Neural progenitor cell (in vitro differentiated cells): ENCODE measurements at regions not wholly inside any gene's neighbourhood (a gene's known extent, or its start where the extent isn't known, plus 50 kb on each side); places are given as distances from the start of the nearest gene placed in this dataset.

Experiments used
- DNase-seq: peaks from one replicate; pipeline ENCODE4 v3.0.0-alpha.2; 2016; ENCODE audit warnings: low spot score
- H2AFZ ChIP-seq: fragments of 200-600 bp; sonication (generic); replicated peaks from 2 replicates; pipeline ENCODE4 v1.6.1; 2016; ENCODE audit warnings: antibody characterized with exemption
- H3F3A ChIP-seq: fragments of 200-600 bp; sonication (generic); 2 replicates; pipeline ENCODE4 v1.6.1; 2016; ENCODE audit warnings: antibody characterized with exemption, low read depth
- H3K27ac ChIP-seq: fragments of 200-600 bp; sonication (generic); 2 replicates; pipeline ENCODE4 v1.5.1; 2016; ENCODE audit warnings: mild to moderate bottlenecking
- H3K27me3 ChIP-seq: fragments of 200-600 bp; sonication (generic); 2 replicates; pipeline ENCODE4 v1.6.1; 2016; ENCODE audit warnings: mild to moderate bottlenecking, moderate library complexity
- H3K36me3 ChIP-seq: fragments of 200-600 bp; sonication (generic); 2 replicates; pipeline ENCODE4 v1.5.1; 2016
- H3K4me1 ChIP-seq: fragments of 200-600 bp; sonication (generic); 2 replicates; pipeline ENCODE4 v1.6.1; 2016; ENCODE audit warnings: mixed run types
- H3K4me2 ChIP-seq: fragments of 200-600 bp; sonication (generic); 2 replicates; pipeline ENCODE4 v1.6.1; 2016
- H3K4me3 ChIP-seq: fragments of 200-600 bp; sonication (generic); 2 replicates; pipeline ENCODE4 v1.5.1; 2016
- H3K79me2 ChIP-seq: fragments of 200-600 bp; sonication (generic); 2 replicates; pipeline ENCODE4 v1.6.1; 2016; ENCODE audit warnings: low read depth
- H3K9ac ChIP-seq: fragments of 200-600 bp; sonication (generic); 2 replicates; pipeline ENCODE4 v1.6.1; 2016
- H3K9me3 ChIP-seq: fragments of 200-600 bp; sonication (generic); 2 replicates; pipeline ENCODE4 v1.5.1; 2016; ENCODE audit warnings: low read depth
- H4K20me1 ChIP-seq: fragments of 200-600 bp; sonication (generic); 2 replicates; pipeline ENCODE4 v1.6.1; 2016; ENCODE audit warnings: low read depth
- H3K27ac Mint-ChIP-seq: 3 replicates; pipeline ENCODE4 v1.8.0; 2021; ENCODE audit warnings: mixed read lengths
- H3K27me3 Mint-ChIP-seq: 2 replicates; pipeline ENCODE4 v1.8.0; 2022; ENCODE audit warnings: low read depth, mild to moderate bottlenecking, inconsistent platforms, moderate library complexity, mixed read lengths; ENCODE audit not compliant: insufficient read depth
- H3K36me3 Mint-ChIP-seq: 3 replicates; pipeline ENCODE4 v1.8.0; 2021; ENCODE audit warnings: mixed read lengths
- H3K4me1 Mint-ChIP-seq: 3 replicates; pipeline ENCODE4 v1.8.0; 2021; ENCODE audit warnings: mixed read lengths
- H3K4me3 Mint-ChIP-seq: 3 replicates; pipeline ENCODE4 v1.8.0; 2021; ENCODE audit warnings: mild to moderate bottlenecking, moderate library complexity, mixed read lengths
- H3K9me3 Mint-ChIP-seq: 3 replicates; pipeline ENCODE4 v1.8.0; 2020; ENCODE audit warnings: mixed read lengths
- EZH2 ChIP-seq: fragments of 200-600 bp; sonication (generic); IDR thresholded peaks from 2 replicates; pipeline ENCODE4 v1.6.1; 2017; ENCODE audit warnings: antibody characterized with exemption, mild to moderate bottlenecking, moderate library complexity
- EZH2phosphoT487 ChIP-seq: fragments of 200-600 bp; sonication (generic); IDR thresholded peaks from 2 replicates; pipeline ENCODE4 v1.6.1; 2017; ENCODE audit warnings: antibody characterized with exemption
- TF ChIP-seq, protein P1 (sequence below): fragments of 200-600 bp; sonication (generic); IDR thresholded peaks from 2 replicates; pipeline ENCODE4 v1.5.1; 2017; ENCODE audit warnings: antibody characterized with exemption, mild to moderate bottlenecking

DNA sequence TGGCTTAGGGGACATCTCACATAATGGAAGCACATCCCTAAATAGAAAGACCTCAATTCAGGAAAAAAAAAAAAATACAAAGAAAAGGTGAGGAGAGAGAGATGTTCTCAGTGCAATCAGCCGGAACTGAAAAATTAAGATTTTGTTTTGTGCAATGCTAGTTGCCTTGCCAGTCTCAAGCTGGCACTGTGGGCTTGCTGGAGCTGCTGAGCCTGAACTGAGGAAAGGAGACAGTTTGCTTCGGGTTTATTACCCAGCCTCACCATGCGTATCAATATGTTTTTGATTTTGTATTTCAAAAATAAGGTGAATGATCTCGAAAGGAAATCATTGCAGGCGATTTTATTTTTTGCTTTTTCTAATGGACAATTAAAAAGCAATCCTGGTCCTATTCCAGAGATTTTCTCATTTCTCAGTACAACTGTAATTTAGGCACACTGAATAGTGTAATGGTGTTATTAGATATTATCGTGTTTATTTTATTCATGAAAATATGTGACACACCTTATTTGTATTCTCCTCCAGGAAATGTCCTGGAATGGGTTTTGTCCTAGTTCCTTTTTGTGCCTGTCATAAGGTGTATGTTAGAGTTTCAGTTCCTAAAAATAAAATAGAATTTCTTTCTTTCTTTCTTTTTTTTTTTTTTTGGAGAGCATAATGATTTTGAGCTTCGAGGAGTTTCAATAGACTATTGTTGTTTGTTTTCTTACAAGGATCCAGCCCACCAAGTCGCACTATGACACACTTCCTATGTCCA, 72.8 kb upstream of the ZEB2 start:
- H3K9me3 Mint-ChIP-seq, result peaks cover 5% of the 10 kb centered on the region
- peak overlapping the region; percentile 39 for H3K27ac ChIP-seq
- DNase-seq, result no peak
- peak overlapping the region; percentile 24 for H3K4me2 ChIP-seq
- no peak overlapping the region for H2AFZ ChIP-seq
- peaks cover 57% of the 10 kb centered on the region for H3K4me1 Mint-ChIP-seq
- TF ChIP-seq, protein P1, sequence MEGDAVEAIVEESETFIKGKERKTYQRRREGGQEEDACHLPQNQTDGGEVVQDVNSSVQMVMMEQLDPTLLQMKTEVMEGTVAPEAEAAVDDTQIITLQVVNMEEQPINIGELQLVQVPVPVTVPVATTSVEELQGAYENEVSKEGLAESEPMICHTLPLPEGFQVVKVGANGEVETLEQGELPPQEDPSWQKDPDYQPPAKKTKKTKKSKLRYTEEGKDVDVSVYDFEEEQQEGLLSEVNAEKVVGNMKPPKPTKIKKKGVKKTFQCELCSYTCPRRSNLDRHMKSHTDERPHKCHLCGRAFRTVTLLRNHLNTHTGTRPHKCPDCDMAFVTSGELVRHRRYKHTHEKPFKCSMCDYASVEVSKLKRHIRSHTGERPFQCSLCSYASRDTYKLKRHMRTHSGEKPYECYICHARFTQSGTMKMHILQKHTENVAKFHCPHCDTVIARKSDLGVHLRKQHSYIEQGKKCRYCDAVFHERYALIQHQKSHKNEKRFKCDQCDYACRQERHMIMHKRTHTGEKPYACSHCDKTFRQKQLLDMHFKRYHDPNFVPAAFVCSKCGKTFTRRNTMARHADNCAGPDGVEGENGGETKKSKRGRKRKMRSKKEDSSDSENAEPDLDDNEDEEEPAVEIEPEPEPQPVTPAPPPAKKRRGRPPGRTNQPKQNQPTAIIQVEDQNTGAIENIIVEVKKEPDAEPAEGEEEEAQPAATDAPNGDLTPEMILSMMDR, result no peak
- TF ChIP-seq EZH2phosphoT487 (no peak), EZH2 (no peak)
- peaks cover 55% of the 10 kb centered on the region for H3K4me1 ChIP-seq
- H3K9me3 ChIP-seq, result no peaks in the 10 kb centered on the region
- H3K79me2 ChIP-seq, result no peaks in the 10 kb centered on the region
- no peak overlapping the region for H3K4me3 ChIP-seq
- no peaks in the 10 kb centered on the region for H3K36me3 ChIP-seq
- no peaks in the 10 kb centered on the region for H3K27me3 ChIP-seq
- no peak overlapping the region for H3K27ac Mint-ChIP-seq
- no peak overlapping the region for H3K9ac ChIP-seq
- peaks cover 18% of the 10 kb centered on the region for H3F3A ChIP-seq
- no peaks in the 10 kb centered on the region for H3K27me3 Mint-ChIP-seq
- H3K36me3 Mint-ChIP-seq, result no peaks in the 10 kb centered on the region
- H4K20me1 ChIP-seq, result no peaks in the 10 kb centered on the region
- H3K4me3 Mint-ChIP-seq, result no peak overlapping the region

DNA sequence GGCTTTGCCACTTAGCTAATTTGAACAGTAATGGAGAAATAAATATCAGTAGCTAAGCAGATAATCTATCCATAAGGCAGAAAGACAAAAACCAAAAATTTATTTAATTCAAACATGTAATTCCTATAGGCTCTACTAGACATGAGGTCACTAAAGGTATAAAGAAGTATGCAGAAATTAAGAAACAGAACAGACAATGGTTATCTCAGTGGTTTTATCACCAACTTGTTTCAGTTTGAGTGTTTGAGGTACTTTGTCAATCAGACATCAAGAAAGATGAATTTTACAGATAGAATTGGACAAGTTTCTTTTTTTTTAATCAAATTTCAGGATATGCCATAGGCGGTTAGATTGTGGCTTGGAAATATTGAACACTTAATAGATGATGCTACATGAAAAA, 67.4 kb upstream of the ZEB2 start:
- no peak overlapping the region for H3K4me3 ChIP-seq
- H4K20me1 ChIP-seq, result no peaks in the 10 kb centered on the region
- Mint-ChIP-seq H3K9me3 (peaks cover 4% of the 10 kb centered on the region), H3K27ac (no peak overlapping the region), H3K4me1 (peaks cover 23% of the 10 kb centered on the region), H3K36me3 (no peaks in the 10 kb centered on the region), H3K4me3 (no peak overlapping the region), H3K27me3 (no peaks in the 10 kb centered on the region)
- no peak overlapping the region for H3K27ac ChIP-seq
- no peaks in the 10 kb centered on the region for H3K9me3 ChIP-seq
- no peaks in the 10 kb centered on the region for H3K27me3 ChIP-seq
- no peak for TF ChIP-seq EZH2phosphoT487
- no peak for TF ChIP-seq EZH2
- TF ChIP-seq, protein P1, result no peak
- H3F3A ChIP-seq, result peaks cover 9% of the 10 kb centered on the region
- DNase-seq, result no peak
- no peak overlapping the region for H3K9ac ChIP-seq
- H3K4me1 ChIP-seq, result peaks cover 26% of the 10 kb centered on the region
- no peaks in the 10 kb centered on the region for H3K36me3 ChIP-seq
- H2AFZ ChIP-seq, result no peak overlapping the region
- H3K79me2 ChIP-seq, result no peaks in the 10 kb centered on the region
- H3K4me2 ChIP-seq, result no peak overlapping the region

DNA sequence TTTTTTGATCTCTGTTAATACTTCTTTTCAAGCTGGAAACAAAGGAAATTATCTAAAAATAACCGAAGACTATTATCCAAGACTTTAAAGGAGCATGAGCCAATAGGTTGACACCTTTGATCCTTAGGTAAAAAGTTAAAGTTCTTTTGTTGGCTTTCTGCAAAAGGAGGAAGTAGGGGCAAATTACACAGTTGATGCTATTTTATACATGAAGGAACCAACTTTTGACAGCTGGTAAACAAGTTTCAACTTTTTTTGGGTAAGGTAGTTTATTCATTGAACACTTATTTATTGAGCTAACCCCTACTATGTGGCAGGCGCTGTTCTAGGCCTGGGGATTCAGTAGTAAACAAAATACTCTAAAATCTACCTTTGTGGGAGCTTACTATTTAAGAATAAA, 66.6 kb upstream of the ZEB2 start:
- Mint-ChIP-seq H3K9me3 (peaks cover 4% of the 10 kb centered on the region), H3K27me3 (no peaks in the 10 kb centered on the region), H3K4me3 (no peak overlapping the region), H3K4me1 (peaks cover 23% of the 10 kb centered on the region), H3K36me3 (no peaks in the 10 kb centered on the region), H3K27ac (no peak overlapping the region)
- Histone ChIP-seq H3K4me2 (no peak overlapping the region), H3K9ac (no peak overlapping the region), H3K9me3 (no peaks in the 10 kb centered on the region), H3K4me3 (no peak overlapping the region), H3F3A (peaks cover 7% of the 10 kb centered on the region), H3K36me3 (no peaks in the 10 kb centered on the region), H3K79me2 (no peaks in the 10 kb centered on the region), H3K4me1 (peaks cover 26% of the 10 kb centered on the region), H2AFZ (no peak overlapping the region), H4K20me1 (no peaks in the 10 kb centered on the region), H3K27ac (no peak overlapping the region), H3K27me3 (no peaks in the 10 kb centered on the region)
- TF ChIP-seq EZH2 (no peak), EZH2phosphoT487 (no peak)
- TF ChIP-seq, protein P1, result no peak
- no peak for DNase-seq
